T-helper 2 cell treated with Interferon-gamma antibody and Interleukin-4, amounts not matched to agents 100 ng/mL and 5 ng/mL, for 36 hours (primary cell): ENCODE measurements at regions not wholly inside any gene's neighbourhood (a gene's known extent, or its start where the extent isn't known, plus 50 kb on each side); places are given as distances from the start of the nearest gene placed in this dataset.
"Not testable (repeated sequence)": the region's sequence is repeated elsewhere in the genome, so short reads cannot be mapped to it uniquely, and the experiment has no call there.

Source experiments
- intact Hi-C: fragments of 100-400 bp; cut with micrococcal nuclease; formaldehyde crosslinking; loops from one replicate; pipeline ENCODE4 v1.15.1; 2023

- intact Hi-C loops, result no loop called here
Observed at GRCh38 chr10:30765022-30765615, 135.6 kb upstream of the LYZL2 start.

GRCh38 chr10:30763918-30764317 is 134.4 kb upstream of the LYZL2 start:
- intact Hi-C loops, result no loop called here

- intact Hi-C loops, result no loop called here
Observed at GRCh38 chr10:30762620-30763019, 133.1 kb upstream of the LYZL2 start.

- intact Hi-C loops, result no loop called here
Observed at GRCh38 chr10:30759423-30759822, 129.9 kb upstream of the LYZL2 start.

- intact Hi-C loops, result no loop called here
Observed at GRCh38 chr10:30758338-30758737, 128.8 kb upstream of the LYZL2 start.

- intact Hi-C loops, result no loop called here
Observed at GRCh38 chr10:30756896-30757295, 127.3 kb upstream of the LYZL2 start.

GRCh38 chr10:30756151-30756550 is 126.6 kb upstream of the LYZL2 start:
- intact Hi-C loops, result no loop called here

GRCh38 chr10:30755441-30755953 is 125.9 kb upstream of the LYZL2 start:
- intact Hi-C loops, result no loop called here

GRCh38 chr10:30752481-30752881 is 122.9 kb upstream of the LYZL2 start:
- intact Hi-C loops, result no loop called here

GRCh38 chr10:30751678-30752331 is 122.3 kb upstream of the LYZL2 start:
- intact Hi-C loops, result no loop called here

- intact Hi-C loops, result no loop called here
Observed at GRCh38 chr10:30750971-30751677, 121.6 kb upstream of the LYZL2 start.

- intact Hi-C loops, result no loop called here
Observed at GRCh38 chr10:30749385-30749784, 119.8 kb upstream of the LYZL2 start.

GRCh38 chr10:30748152-30748973 is 118.8 kb upstream of the LYZL2 start:
- intact Hi-C loops, result no loop called here

GRCh38 chr10:30747633-30748032 is 118.1 kb upstream of the LYZL2 start:
- intact Hi-C loops, result no loop called here

- intact Hi-C loops, result no loop called here
Observed at GRCh38 chr10:30745953-30746352, 116.4 kb upstream of the LYZL2 start.

- intact Hi-C loops, result no loop called here
Observed at GRCh38 chr10:30744106-30744505, 114.6 kb upstream of the LYZL2 start.

GRCh38 chr10:30743586-30743985 is 114.0 kb upstream of the LYZL2 start:
- intact Hi-C loops, result no loop called here

GRCh38 chr10:30742471-30742870 is 112.9 kb upstream of the LYZL2 start:
- intact Hi-C loops, result no loop called here

- intact Hi-C loops, result not testable (repeated sequence)
Observed at GRCh38 chr10:30740774-30741173, 111.2 kb upstream of the LYZL2 start.

- intact Hi-C loops, result no loop called here
Observed at GRCh38 chr10:30738416-30738815, 108.9 kb upstream of the LYZL2 start.

- intact Hi-C loops, result no loop called here
Observed at GRCh38 chr10:30737931-30738391, 108.4 kb upstream of the LYZL2 start.
